GM23248 (cell line): ENCODE measurements at regions not wholly inside any gene's neighbourhood (a gene's known extent, or its start where the extent isn't known, plus 50 kb on each side); places are given as distances from the start of the nearest gene placed in this dataset.

Experiments
- EZH2 ChIP-seq: fragments of 200-600 bp; sonication (generic); IDR thresholded peaks from 2 replicates; pipeline ENCODE4 v1.6.1; 2018; ENCODE audit warnings: antibody characterized with exemption, mild to moderate bottlenecking; ENCODE audit not compliant: insufficient read depth, poor library complexity, severe bottlenecking
- EZH2phosphoT487 ChIP-seq: fragments of 200-600 bp; sonication (generic); IDR thresholded peaks from 2 replicates; pipeline ENCODE4 v1.6.1; 2018; ENCODE audit warnings: antibody characterized with exemption, moderate library complexity, mild to moderate bottlenecking, low read depth; ENCODE audit not compliant: insufficient read depth

- TF ChIP-seq EZH2 (no peak), EZH2phosphoT487 (no peak)
Measured at GRCh38 chr11:41971592-41971991, 512.1 kb upstream of the LRRC4C start.
